CD4-positive, alpha-beta T cell treated with Interleukin-12 subunit alpha and Interleukin-12 subunit beta, for 1 hour (primary cell): ENCODE measurements at regions not wholly inside any gene's neighbourhood (a gene's known extent, or its start where the extent isn't known, plus 50 kb on each side); places are given as distances from the start of the nearest gene placed in this dataset.

Experiments used
- DNase-seq: peaks from one replicate; pipeline ENCODE4 v3.0.0-alpha.2; 2020

DNA sequence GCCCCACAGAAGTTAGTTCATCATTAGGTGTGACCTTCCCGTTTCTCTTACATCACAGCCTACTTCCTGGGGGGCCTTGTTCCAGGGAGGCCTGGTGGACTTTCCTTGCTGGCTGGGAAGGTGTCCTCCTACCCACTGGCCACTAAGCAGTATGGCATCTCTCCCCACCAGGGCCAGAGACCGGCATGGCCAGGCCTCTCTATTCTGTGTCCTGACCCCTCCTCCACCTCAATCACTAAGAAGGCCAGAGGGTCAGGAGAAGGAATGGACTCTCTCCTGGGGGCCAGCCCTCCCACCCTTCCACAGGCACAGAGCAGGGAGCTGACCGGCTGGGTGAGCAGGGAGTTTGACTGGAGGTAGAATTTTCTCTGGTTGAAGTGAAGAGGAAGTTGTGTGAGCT is 81.9 kb downstream of the PJA1 start:
- no peak for DNase-seq

DNA sequence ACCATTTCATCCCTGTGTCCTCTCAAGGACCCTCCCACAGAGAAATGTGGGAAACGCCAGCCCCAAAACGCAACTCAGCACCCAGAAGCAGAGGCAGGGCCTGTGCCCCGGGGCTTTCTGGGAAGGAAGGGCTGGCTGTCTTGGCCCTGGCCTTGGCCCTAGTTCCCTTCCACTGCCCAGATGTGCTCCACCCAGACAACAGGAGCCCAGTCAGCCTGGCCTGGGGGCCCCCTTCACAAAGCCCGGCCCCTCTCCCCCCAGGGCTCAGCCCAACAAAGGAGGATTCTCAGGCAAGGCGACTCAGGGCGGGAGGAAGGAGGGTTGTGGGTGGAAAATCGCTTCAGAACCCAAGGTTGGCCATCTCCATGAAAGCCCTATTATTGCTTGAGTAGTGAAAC is 82.5 kb downstream of the PJA1 start:
- no peak for DNase-seq

GRCh38 chrX:69082055-69082752 is 83.0 kb downstream of the PJA1 start:
- no peak for DNase-seq

- no peak for DNase-seq
Observed at GRCh38 chrX:69080855-69081465, 84.3 kb downstream of the PJA1 start.

DNA sequence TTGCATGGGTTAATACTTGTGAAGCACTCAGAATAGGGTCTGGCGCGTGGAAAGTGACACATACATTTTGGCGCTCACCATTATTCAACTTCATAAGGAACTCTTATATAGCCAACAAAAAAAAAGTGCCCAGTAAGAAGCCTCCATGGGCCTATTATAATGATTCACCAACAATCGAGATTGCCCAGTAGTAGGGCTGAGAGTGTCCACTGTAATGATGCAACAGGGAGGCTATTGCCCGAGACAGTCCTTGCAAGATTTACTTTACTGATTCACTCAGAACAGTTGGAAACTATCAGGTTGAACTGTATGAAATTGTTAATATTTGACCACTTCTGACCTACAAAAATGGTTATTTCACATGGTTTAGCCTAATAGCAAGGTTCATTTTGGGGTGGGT is 86.0 kb downstream of the PJA1 start:
- no peak for DNase-seq

GRCh38 chrX:69077895-69078455 is 87.3 kb downstream of the PJA1 start:
- no peak for DNase-seq

- no peak for DNase-seq
Observed at GRCh38 chrX:69076088-69076487, 89.2 kb downstream of the PJA1 start.

DNA sequence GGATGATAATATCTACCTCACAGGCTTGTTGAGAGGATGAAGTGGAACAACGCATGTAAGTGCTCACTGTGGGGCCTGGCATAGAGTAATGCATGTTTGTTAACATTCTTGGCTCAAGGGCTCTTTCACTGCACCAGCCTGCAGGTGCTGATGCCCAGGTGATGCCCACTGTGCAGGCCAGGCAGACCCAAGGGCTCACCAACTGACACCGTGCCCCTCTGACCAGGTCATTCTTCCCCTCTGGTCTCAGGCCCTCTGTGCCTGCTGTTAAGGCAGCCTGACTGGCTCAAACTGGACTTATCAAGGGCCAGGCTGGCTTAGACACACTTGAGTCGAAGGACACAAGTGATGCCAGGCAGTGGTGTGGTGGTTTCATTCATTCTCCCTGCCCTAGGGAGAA is 90.5 kb downstream of the PJA1 start:
- DNase-seq: no peak

GRCh38 chrX:69073721-69074120 is 91.5 kb downstream of the PJA1 start:
- no peak for DNase-seq

DNA sequence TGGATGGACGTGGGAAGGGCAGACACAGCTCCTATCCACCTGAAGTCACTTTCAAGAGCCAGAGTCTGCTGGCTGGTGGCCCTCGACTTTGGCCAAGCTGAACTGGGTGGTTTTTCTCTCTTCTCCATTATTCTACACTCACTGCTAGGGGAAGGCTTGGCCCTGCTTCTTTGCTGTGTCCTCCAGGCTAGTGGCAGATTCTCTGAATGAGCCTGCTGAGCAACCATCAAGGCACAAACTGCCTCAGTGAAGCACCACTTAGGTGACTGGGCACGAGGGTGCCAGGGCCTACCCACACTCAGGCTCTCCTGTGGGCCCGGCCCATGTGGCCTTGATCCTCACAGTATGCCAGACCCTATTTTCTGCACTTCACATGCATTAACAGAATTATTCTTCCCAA is 92.0 kb downstream of the PJA1 start:
- no peak for DNase-seq

DNA sequence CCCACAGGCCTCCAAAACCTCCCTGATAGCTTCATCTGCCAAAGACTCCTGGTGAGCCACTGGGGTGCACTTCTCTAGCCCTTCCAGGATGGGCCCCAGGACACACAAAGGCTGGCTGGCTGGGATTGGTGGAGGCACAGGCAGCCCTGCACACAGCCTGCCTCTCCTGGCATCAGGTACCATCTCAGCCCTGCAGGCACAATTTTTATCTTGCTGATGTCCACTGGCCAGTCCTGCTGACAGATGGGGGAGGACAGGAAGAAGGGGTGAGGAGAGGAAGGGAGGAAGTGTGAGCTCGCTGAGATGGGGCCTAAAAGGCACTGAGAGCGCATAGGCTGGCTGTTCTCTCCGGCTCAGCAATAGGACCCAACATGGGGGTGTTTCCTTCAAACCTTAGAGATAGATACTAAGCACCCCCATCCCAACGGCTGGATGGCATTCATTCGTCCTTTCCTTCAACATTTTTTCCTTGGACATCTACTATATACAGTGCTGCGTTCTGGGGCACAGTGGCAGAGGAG is 92.7 kb downstream of the PJA1 start:
- DNase-seq: no peak

DNA sequence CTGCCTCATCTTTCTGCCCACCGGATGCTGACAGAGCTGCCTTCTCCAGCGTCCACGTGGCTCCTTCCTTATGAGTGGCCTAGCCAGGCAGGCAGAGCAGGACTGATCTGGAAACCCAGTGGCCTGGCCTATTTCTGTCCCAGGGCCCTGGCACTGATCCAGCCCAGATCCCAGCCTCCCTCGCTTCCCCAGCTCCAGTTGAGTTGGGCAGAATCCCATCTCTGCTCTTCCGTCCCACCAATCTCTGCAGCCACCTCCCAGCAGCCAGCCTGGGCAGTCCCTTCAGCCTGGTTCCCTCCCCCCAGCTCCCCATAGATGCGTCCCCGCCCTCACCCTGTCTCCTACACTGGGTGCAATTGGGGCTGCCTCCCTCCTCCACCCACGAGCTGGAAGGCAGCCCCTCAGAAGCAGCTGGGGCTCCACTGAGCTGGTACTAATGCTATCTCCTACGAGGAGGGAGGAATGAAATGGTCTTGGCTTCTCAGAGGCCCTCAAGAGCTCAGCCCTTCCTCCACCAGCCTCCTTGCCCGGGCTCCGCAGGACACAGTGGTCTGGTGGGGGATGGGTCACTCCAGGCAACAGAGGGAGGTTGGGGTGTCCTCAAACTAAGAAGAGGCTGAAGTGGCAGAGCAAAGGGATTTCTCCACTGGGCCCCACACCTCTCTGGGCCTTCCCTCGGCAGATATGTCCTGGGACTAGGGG is 94.2 kb downstream of the PJA1 start:
- DNase-seq: no peak

- DNase-seq: no peak
Observed at GRCh38 chrX:69069876-69070275, 95.4 kb downstream of the PJA1 start.

- DNase-seq: no peak
Observed at GRCh38 chrX:69069086-69069445, 96.2 kb downstream of the PJA1 start.

DNA sequence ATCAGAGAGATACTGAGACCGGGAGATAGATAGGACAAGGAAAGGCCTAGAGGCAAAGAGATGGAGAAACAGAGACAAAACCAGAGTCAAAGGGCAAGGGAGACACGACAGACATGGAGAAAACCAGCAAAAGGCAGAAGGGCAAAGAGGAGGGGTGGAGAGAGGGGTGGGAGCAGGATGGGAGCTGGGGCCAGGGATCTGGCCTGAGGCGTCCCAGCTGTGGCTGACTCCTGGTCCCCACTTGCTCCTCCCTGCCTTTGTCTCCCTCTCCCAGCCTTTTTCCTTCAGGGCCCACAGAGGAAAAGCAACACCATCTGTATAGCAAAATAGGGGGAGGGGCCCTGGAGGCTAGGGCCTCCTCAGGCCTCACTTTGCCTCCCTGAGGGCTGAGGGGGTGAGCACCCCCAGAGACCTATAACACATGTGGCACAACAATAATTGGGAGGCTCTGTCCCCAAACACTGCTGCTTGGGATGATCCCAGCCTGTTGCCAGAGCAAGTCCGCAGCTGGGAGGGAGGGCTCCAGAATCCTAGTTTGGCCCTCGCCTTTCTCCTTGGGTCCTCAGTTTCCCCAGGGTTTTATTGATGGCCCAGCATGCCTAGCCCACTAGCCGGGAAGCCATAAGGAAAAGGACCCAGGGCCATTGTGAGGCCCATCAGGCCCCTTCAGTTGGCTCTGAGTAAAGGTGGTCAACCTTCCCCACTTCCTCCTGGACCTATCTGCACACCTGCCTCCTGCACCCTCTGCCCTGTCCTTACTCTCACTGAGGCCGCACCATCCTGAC is 96.8 kb downstream of the PJA1 start:
- no peak for DNase-seq

DNA sequence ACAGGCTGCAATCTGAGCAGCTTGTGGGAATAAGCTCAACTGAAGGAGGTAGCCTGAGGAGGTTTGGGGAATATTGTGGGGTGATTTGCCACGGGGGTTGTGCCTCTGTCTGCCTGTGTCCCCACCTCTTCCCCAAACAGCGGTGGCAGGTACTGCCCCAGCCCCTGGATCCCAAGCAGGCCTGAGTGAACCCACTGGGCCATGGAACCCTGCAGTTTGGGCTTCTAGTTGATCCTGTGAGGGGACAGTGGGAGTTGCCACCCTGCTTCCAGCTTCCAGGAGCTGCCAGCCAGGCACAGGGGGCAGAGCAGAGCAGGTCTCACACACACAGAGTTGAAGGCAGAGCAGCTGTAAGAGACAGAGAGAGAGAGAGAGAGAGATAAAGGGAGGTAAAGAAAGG is 97.4 kb downstream of the PJA1 start:
- DNase-seq: no peak

DNA sequence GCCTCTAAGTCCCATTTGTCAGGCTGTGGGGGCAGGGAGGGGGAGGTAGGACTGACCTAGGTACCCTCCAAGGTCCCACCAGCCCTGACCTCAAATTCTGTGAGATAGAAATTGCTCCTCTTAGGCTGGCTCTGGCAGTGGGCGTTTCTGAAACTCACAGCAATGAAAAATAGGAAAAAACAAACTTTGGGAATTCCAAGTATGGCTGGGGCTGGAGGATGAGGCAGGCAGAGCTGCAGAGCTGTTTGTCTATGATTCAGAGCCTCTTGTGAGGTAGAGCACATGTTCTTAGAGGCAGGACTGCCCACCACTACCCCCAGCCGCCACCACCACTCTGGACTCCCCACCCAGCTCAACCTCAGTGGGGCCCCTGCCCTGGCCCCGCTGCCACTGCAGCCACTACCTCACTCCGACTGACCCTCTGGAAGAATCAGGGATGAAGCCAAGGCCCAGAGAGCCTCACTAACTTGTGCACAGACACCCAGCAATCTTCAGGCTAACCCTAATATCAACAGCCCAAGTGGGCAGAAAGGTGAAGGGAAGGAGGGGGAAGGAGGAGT is 98.2 kb downstream of the PJA1 start:
- DNase-seq: no peak

- DNase-seq: no peak
Observed at GRCh38 chrX:69066021-69066757, 99.1 kb downstream of the PJA1 start.

DNA sequence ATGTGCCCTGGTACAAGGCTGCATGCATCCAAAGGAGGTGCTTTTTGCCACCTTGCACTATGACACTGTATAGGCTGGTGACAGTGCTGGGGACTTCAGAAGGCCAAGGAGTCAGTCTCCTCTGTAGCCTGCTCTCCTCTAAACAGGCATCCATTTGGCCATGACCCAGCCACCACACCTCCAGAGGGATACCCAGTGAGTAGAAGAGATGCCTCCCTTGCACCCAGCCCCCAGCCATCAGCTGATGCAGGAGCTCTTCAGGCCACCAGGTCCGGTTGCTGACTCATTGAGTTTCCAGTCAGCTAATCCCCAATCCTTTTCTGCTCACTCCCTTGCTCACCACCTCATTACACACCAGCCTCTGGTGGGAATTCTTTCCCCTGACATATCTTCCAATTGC is 99.8 kb downstream of the PJA1 start:
- DNase-seq: no peak

- DNase-seq: no peak
Observed at GRCh38 chrX:69063486-69063885, 101.8 kb downstream of the PJA1 start.

DNA sequence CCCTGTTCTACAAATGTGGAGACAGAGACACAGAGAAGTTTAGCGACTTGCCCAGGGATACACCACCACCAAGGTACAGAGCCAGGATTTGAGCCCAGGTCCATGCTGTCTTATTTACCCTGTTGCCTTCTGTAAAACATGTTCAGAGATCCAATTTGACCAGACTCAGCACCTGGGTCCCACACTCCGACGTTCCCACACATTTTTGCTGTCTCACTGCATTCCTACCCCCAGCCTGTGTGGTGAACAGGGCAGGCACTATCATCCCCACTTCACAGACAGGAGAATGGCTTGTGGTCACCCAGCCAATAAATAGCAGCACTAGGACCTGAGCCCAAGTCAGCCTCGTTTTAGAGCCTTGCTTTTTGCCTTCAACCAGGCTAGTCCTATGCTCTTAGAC is 102.8 kb downstream of the PJA1 start:
- DNase-seq: no peak
